Activated CD4-positive, alpha-beta T cell treated with anti-CD3 and anti-CD28 coated beads, Interleukin-2, amount 10 ng/mL, durations not matched to agents 7 days and 5 days (primary cell): ENCODE measurements at regions not wholly inside any gene's neighbourhood (a gene's known extent, or its start where the extent isn't known, plus 50 kb on each side); places are given as distances from the start of the nearest gene placed in this dataset.

ENCODE experiments used
- CTCF ChIA-PET: fragments of 350-600 bp; sonication (Branson Sonifier 250); formaldehyde crosslinking; loops from one replicate; lab custom pipeline; 2021; ENCODE audit warnings: antibody characterized with exemption; lab: Charles Lee
- POLR2A ChIA-PET: fragments of 350-600 bp; sonication (Branson Sonifier 250); formaldehyde crosslinking; loops from one replicate; lab custom pipeline; 2021; ENCODE audit warnings: antibody characterized with exemption; lab: Charles Lee
- DNase-seq: peaks from one replicate; pipeline ENCODE4 v3.0.0-alpha.2; 2020
- H3K27ac Mint-ChIP-seq: one replicate; pipeline ENCODE4 v1.8.0; 2021; ENCODE audit warnings: mild to moderate bottlenecking, moderate library complexity, mixed read lengths
- H3K27me3 Mint-ChIP-seq: one replicate; pipeline ENCODE4 v1.8.0; 2021; ENCODE audit warnings: mixed read lengths
- H3K36me3 Mint-ChIP-seq: one replicate; pipeline ENCODE4 v1.8.0; 2021; ENCODE audit warnings: low read depth, mixed read lengths
- H3K4me1 Mint-ChIP-seq: one replicate; pipeline ENCODE4 v1.8.0; 2021; ENCODE audit warnings: mixed read lengths
- H3K4me3 Mint-ChIP-seq: one replicate; pipeline ENCODE4 v1.8.0; 2021; ENCODE audit warnings: mild to moderate bottlenecking, moderate library complexity, mixed read lengths
- H3K9me3 Mint-ChIP-seq: one replicate; pipeline ENCODE4 v1.8.0; 2021; ENCODE audit warnings: mixed read lengths

GRCh38 chr5:167155387-167156005, 1135.9 kb upstream of the WWC1 start:
- no peak for DNase-seq
- no peak overlapping the region for H3K4me3 Mint-ChIP-seq
- CTCF ChIA-PET = no interaction called here
- H3K27me3 Mint-ChIP-seq = no peaks in the 10 kb centered on the region
- no peak overlapping the region for H3K27ac Mint-ChIP-seq
- POLR2A ChIA-PET = no interaction called here
- no peaks in the 10 kb centered on the region for H3K36me3 Mint-ChIP-seq
- no peaks in the 10 kb centered on the region for H3K4me1 Mint-ChIP-seq
- no peaks in the 10 kb centered on the region for H3K9me3 Mint-ChIP-seq

DNA sequence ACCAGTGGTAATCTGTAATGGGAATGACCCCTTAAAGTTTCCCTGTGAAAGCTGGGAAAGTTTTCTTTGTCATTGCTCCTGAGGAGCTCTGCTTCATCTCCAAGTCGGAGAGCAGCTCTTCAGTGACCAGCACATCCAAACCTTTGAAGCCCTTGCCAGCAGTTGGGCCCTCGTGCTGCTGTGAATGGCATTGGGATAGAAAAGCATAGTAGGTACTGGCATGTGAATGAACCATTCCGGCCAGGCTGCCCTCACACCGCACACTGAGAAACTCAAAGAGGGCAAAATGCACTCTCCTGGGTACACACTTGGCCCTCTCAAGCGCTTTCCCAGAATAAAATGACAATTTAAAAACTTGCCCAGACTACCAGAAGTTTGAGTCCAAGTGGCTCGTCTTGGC, 1135.0 kb upstream of the WWC1 start:
- Mint-ChIP-seq H3K27ac (no peak overlapping the region), H3K4me1 (no peaks in the 10 kb centered on the region), H3K9me3 (no peaks in the 10 kb centered on the region), H3K4me3 (no peak overlapping the region), H3K27me3 (no peaks in the 10 kb centered on the region), H3K36me3 (no peaks in the 10 kb centered on the region)
- no peak for DNase-seq
- POLR2A ChIA-PET = no interaction called here
- CTCF ChIA-PET = no interaction called here

- Mint-ChIP-seq H3K36me3 (no peaks in the 10 kb centered on the region), H3K4me1 (no peaks in the 10 kb centered on the region)
- POLR2A ChIA-PET = no interaction called here
Observed at GRCh38 chr5:167158588-167158987, 1132.9 kb upstream of the WWC1 start.

GRCh38 chr5:167160388-167160787, 1131.1 kb upstream of the WWC1 start:
- H3K27me3 Mint-ChIP-seq = no peaks in the 10 kb centered on the region
- CTCF ChIA-PET = no interaction called here
- no peaks in the 10 kb centered on the region for H3K36me3 Mint-ChIP-seq
- no peak overlapping the region for H3K27ac Mint-ChIP-seq
- DNase-seq = no peak
- H3K9me3 Mint-ChIP-seq = no peaks in the 10 kb centered on the region
- POLR2A ChIA-PET = no interaction called here
- H3K4me3 Mint-ChIP-seq = no peak overlapping the region
- no peaks in the 10 kb centered on the region for H3K4me1 Mint-ChIP-seq

More at GRCh38 chr5:167158588-167158987, 1132.9 kb upstream of the WWC1 start:
- Mint-ChIP-seq H3K27me3 (no peaks in the 10 kb centered on the region), H3K27ac (no peak overlapping the region), H3K9me3 (no peaks in the 10 kb centered on the region), H3K4me3 (no peak overlapping the region)
- no peak for DNase-seq
- CTCF ChIA-PET = no interaction called here

GRCh38 chr5:167166696-167167095, 1124.7 kb upstream of the WWC1 start:
- no peaks in the 10 kb centered on the region for H3K27me3 Mint-ChIP-seq
- no peaks in the 10 kb centered on the region for H3K4me1 Mint-ChIP-seq
- no peaks in the 10 kb centered on the region for H3K36me3 Mint-ChIP-seq
- H3K4me3 Mint-ChIP-seq = no peak overlapping the region
- H3K9me3 Mint-ChIP-seq = peaks cover 2% of the 10 kb centered on the region
- POLR2A ChIA-PET = no interaction called here
- no peak overlapping the region for H3K27ac Mint-ChIP-seq
- CTCF ChIA-PET = no interaction called here
- DNase-seq = no peak

- CTCF ChIA-PET = interaction anchor here (0.5 kb wide), 1 partner anchor 870 kb away, joined by 5 read pairs; no protein-coding TSS in a partner anchor
- H3K4me1 Mint-ChIP-seq = no peaks in the 10 kb centered on the region
- H3K27ac Mint-ChIP-seq = no peak overlapping the region
- no peak for DNase-seq
- H3K36me3 Mint-ChIP-seq = no peaks in the 10 kb centered on the region
- H3K9me3 Mint-ChIP-seq = peaks cover 2% of the 10 kb centered on the region
- POLR2A ChIA-PET = no interaction called here
- H3K27me3 Mint-ChIP-seq = no peaks in the 10 kb centered on the region
- no peak overlapping the region for H3K4me3 Mint-ChIP-seq
Observed at GRCh38 chr5:167167191-167167795, 1124.2 kb upstream of the WWC1 start.

DNA sequence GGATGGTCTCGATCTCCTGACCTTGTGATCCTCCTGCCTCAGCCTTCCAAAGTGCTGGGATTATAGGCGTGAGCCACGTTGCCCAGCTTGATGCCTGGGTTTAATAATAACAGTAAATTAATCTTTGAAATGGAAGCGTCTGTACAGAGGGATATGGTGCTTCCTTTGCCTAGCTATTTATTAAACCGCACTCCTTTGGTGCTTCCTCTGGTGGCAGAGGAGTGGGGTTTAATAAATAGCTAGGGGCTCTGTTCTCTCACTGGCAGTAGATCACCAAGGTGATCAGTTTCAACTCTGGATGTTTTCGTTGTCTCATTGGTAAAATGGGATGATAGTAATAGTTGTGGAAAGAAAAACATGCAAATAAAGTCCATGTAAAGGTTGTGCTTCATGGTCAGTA, 1122.5 kb upstream of the WWC1 start:
- POLR2A ChIA-PET = no interaction called here
- H3K27me3 Mint-ChIP-seq = no peaks in the 10 kb centered on the region
- CTCF ChIA-PET = no interaction called here
- no peak overlapping the region for H3K27ac Mint-ChIP-seq
- H3K4me3 Mint-ChIP-seq = no peak overlapping the region
- no peaks in the 10 kb centered on the region for H3K36me3 Mint-ChIP-seq
- no peaks in the 10 kb centered on the region for H3K4me1 Mint-ChIP-seq
- H3K9me3 Mint-ChIP-seq = peaks cover 4% of the 10 kb centered on the region
- DNase-seq = no peak

DNA sequence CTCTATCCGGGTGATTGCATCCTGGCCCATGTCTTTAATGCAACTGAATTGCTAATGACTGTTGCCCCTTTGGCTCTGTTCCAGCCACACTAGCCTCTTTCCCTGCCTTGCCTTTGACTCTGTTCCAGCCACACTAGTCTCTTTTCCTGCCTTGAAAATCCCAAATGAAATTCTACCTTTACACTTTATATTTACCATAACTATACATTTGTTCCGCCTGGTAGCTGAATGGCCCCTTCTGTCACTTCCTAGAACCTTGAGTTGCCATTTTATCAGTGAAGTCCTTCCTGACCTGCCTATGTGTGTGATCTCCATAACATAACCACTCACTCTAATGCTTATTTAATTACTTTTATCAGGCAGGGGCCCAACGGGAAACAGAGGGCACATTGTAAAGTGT, 1120.4 kb upstream of the WWC1 start:
- Mint-ChIP-seq H3K27me3 (no peaks in the 10 kb centered on the region), H3K27ac (no peak overlapping the region), H3K4me3 (no peak overlapping the region), H3K9me3 (peaks cover 6% of the 10 kb centered on the region), H3K4me1 (no peaks in the 10 kb centered on the region), H3K36me3 (no peaks in the 10 kb centered on the region)
- no peak for DNase-seq
- ChIA-PET POLR2A (no interaction called here), CTCF (no interaction called here)

- ChIA-PET POLR2A (no interaction called here), CTCF (no interaction called here)
- Mint-ChIP-seq H3K4me3 (no peak overlapping the region), H3K9me3 (peaks cover 4% of the 10 kb centered on the region), H3K36me3 (no peaks in the 10 kb centered on the region), H3K27ac (no peak overlapping the region), H3K4me1 (no peaks in the 10 kb centered on the region), H3K27me3 (no peaks in the 10 kb centered on the region)
- DNase-seq = no peak
Observed at GRCh38 chr5:167177736-167178135, 1113.7 kb upstream of the WWC1 start.

DNA sequence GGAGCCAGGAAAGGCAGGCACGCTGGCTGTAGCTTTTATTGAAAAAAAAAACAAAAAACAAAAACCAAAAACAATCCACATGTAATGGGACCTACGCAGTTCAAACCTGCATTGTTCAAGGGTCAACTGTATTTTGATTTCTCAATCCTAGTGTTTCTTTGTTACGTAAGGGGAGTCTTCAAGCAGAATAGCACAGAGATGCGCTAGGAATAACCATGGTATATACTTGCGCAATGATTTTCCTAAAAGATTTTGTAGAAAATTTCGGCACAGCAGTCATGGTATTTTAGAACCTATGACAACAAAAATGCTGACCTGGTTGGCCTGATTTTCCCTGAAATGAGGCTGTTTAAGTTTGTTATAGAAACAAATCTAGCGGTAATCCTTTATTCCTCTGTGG, 1110.5 kb upstream of the WWC1 start:
- H3K27me3 Mint-ChIP-seq = no peaks in the 10 kb centered on the region
- H3K36me3 Mint-ChIP-seq = no peaks in the 10 kb centered on the region
- ChIA-PET POLR2A (no interaction called here), CTCF (no interaction called here)
- no peak overlapping the region for H3K4me3 Mint-ChIP-seq
- H3K9me3 Mint-ChIP-seq = no peaks in the 10 kb centered on the region
- DNase-seq = no peak
- no peaks in the 10 kb centered on the region for H3K4me1 Mint-ChIP-seq
- no peak overlapping the region for H3K27ac Mint-ChIP-seq

DNA sequence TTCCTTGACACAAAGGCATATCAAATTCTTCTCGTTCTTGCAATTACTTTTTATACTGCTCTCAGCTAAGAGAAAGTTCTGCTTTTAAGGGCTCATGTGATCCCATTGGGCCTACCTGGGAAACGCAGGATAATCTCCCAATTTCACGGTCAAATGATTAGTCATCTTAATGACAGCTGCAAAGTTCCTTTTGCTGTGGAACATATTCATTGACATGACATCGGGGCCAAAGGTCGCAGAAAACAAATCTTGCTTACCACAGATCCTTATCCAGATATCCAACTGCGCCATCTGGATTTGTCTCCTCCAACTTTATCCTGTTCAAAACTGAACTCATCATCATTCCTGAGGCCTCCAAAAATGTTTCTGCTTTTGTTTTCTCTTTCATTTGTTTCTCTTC, 1085.6 kb upstream of the WWC1 start:
- Mint-ChIP-seq H3K27ac (no peak overlapping the region), H3K9me3 (no peaks in the 10 kb centered on the region), H3K4me3 (no peak overlapping the region), H3K27me3 (no peaks in the 10 kb centered on the region), H3K4me1 (no peaks in the 10 kb centered on the region), H3K36me3 (no peaks in the 10 kb centered on the region)
- CTCF ChIA-PET = no interaction called here
- no peak for DNase-seq
- POLR2A ChIA-PET = no interaction called here

DNA sequence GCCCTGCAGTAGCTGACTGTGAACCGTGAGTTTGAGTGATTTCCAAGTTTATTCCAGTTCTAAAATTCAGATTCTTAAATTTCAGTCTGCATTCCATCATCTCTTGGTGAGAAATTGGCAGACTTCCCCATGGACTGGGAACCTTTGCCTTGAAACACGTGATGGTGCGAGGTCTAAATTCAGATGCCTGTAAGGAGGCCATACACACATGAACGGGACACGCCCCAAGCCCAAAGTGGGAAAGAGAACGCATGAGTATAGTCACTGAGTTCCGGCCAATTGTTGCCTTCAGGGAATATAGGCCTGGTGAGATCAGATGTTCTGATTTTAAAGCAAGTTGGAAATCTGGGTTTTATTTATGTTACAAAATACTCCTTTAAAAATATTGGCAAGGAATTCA, 1084.4 kb upstream of the WWC1 start:
- Mint-ChIP-seq H3K4me1 (no peaks in the 10 kb centered on the region), H3K27me3 (no peaks in the 10 kb centered on the region), H3K27ac (no peak overlapping the region), H3K9me3 (no peaks in the 10 kb centered on the region), H3K36me3 (no peaks in the 10 kb centered on the region), H3K4me3 (no peak overlapping the region)
- CTCF ChIA-PET = no interaction called here
- POLR2A ChIA-PET = no interaction called here
- DNase-seq = no peak

DNA sequence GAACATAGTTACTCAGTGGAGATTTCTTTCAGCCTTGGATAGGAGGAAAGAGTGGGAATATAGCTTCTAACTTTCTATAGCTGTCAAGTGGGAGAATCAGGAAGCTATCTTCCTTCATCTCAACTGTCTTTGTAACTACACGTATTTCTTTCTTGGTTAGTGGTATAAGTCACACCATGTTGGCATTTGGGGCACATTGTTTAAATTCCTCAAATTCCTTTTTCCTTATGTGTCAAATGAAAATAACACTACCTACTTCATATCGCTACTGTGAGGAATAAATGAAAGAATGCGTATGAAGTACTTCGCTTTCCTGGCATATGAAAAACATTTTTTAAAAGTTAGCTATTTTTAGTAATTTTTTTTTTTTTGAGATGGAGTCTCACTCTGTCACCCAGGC, 1082.5 kb upstream of the WWC1 start:
- no peak overlapping the region for H3K4me3 Mint-ChIP-seq
- no peaks in the 10 kb centered on the region for H3K9me3 Mint-ChIP-seq

More for the DNA sequence above, 1082.5 kb upstream of the WWC1 start:
- Mint-ChIP-seq H3K27me3 (no peaks in the 10 kb centered on the region), H3K4me1 (no peaks in the 10 kb centered on the region), H3K27ac (no peak overlapping the region), H3K36me3 (no peaks in the 10 kb centered on the region)
- ChIA-PET POLR2A (no interaction called here), CTCF (interaction anchor here (0.5 kb wide), 1 partner anchor 506 kb away, joined by 3 read pairs; no protein-coding TSS in a partner anchor)
- no peak for DNase-seq
